ENCODE measurements at regions not wholly inside any gene's neighbourhood (a gene's known extent, or its start where the extent isn't known, plus 50 kb on each side); places are given as distances from the start of the nearest gene placed in this dataset.

DNA sequence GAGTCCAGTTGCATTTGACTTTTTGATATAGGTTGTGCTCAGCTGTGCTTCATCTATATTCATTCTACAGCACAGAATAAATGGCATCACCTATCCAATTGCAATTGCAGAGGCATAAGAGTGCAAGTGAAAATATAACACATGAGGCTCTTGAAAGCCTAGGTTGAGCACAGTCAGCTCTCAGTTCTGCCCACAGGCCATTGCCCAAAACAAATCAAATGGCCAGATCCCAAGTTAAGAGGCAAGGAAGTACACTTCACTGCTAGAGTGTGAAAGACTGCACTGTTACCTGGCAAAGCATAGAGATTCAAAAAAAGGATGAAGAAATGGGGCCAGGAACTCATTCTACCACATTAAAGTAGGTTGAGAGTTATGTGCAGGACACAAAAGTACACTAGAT is 305.5 kb upstream of the SEMA6A start:
- Histone ChIP-seq H3K18ac (ENCODE audit: insufficient read length, low read depth, low read length) (no peak overlapping the region), H2BK15ac (ENCODE audit: low read depth, low read length) (no peak overlapping the region), H2BK120ac (ENCODE audit: low read depth, low read length, poor library complexity, severe bottlenecking) (no peak overlapping the region), H2BK5ac (ENCODE audit: insufficient read length, low read length) (no peak overlapping the region), H3T11ph (ENCODE audit: low read length) (no peak overlapping the region), H2AK5ac (ENCODE audit: insufficient read length, low read length) (no peak overlapping the region), H3K4ac (ENCODE audit: low read depth, low read length) (no peak overlapping the region), H4K91ac (ENCODE audit: insufficient read length, low read depth, low read length) (no peak overlapping the region), H4K8ac (replicated peaks; ENCODE audit: insufficient read length, low read depth, low read length) (no peak overlapping the region), H3K79me1 (ENCODE audit: insufficient read depth, low read depth, low read length, poor library complexity, severe bottlenecking) (no peaks in the 10 kb centered on the region), H3K14ac (ENCODE audit: insufficient read depth, low read length) (no peak overlapping the region), H3K9ac (ENCODE audit: extremely low read depth, insufficient read length, low read length) (no peak overlapping the region), H2BK20ac (ENCODE audit: low read depth, low read length, poor library complexity, severe bottlenecking) (no peak overlapping the region), H3K23ac (ENCODE audit: insufficient read length, low read depth, low read length) (no peak overlapping the region), H3K79me2 (ENCODE audit: insufficient read depth, low read length) (no peaks in the 10 kb centered on the region), H3K56ac (ENCODE audit: insufficient read length, low read depth, low read length) (no peak overlapping the region), H3K27me3 (ENCODE audit: insufficient read depth, low read length) (no peaks in the 10 kb centered on the region), H2BK12ac (ENCODE audit: insufficient read length, low read depth, low read length) (no peak overlapping the region), H3K4me2 (ENCODE audit: insufficient read depth, insufficient read length, low read length) (no peak overlapping the region), H4K5ac (ENCODE audit: insufficient read length, low read depth, low read length) (no peak overlapping the region), H3K9me3 (ENCODE audit: control insufficient read depth, low read depth, low read length) (no peaks in the 10 kb centered on the region), H3K27ac (ENCODE audit: insufficient read length, low read depth, low read length) (no peak overlapping the region), H3K23me2 (ENCODE audit: insufficient read length, low read depth, low read length, poor library complexity, severe bottlenecking) (no peaks in the 10 kb centered on the region), H2AFZ (ENCODE audit: low read length) (no peak overlapping the region), H3K4me1 (ENCODE audit: insufficient read depth, low read length) (no peaks in the 10 kb centered on the region; the same call in 1 of the 2 replicates), H4K20me1 (ENCODE audit: control insufficient read depth, insufficient read depth, insufficient read length) (no peaks in the 10 kb centered on the region)
- no peak for DNase-seq
- H3K4me3 Mint-ChIP-seq: no peak overlapping the region
- H3K36me3 Mint-ChIP-seq (ENCODE audit: insufficient read depth in 1 of 3, low read depth in 3 of 3): no peaks in the 10 kb centered on the region; a peak in 1 of 7 replicates
- TF ChIP-seq, protein P1, sequence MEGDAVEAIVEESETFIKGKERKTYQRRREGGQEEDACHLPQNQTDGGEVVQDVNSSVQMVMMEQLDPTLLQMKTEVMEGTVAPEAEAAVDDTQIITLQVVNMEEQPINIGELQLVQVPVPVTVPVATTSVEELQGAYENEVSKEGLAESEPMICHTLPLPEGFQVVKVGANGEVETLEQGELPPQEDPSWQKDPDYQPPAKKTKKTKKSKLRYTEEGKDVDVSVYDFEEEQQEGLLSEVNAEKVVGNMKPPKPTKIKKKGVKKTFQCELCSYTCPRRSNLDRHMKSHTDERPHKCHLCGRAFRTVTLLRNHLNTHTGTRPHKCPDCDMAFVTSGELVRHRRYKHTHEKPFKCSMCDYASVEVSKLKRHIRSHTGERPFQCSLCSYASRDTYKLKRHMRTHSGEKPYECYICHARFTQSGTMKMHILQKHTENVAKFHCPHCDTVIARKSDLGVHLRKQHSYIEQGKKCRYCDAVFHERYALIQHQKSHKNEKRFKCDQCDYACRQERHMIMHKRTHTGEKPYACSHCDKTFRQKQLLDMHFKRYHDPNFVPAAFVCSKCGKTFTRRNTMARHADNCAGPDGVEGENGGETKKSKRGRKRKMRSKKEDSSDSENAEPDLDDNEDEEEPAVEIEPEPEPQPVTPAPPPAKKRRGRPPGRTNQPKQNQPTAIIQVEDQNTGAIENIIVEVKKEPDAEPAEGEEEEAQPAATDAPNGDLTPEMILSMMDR (conservative IDR thresholded peaks at IDR 0.05): no peak
- peaks cover 8 to 11% of the 10 kb centered on the region in 2 experiments; a peak in 3 of 4 replicates for H3K4me1 Mint-ChIP-seq
- no peaks in the 10 kb centered on the region for H3K27me3 Mint-ChIP-seq (ENCODE audit: low read depth)
- no peak overlapping the region for H3K27ac Mint-ChIP-seq
- H3K9me3 Mint-ChIP-seq: peaks cover 0 to 1% of the 10 kb centered on the region in 2 experiments; a peak in 1 of 5 replicates
